A549 (cell line): ENCODE measurements at regions not wholly inside any gene's neighbourhood (a gene's known extent, or its start where the extent isn't known, plus 50 kb on each side); places are given as distances from the start of the nearest gene placed in this dataset.

Source experiments
- ATAC-seq, 2 experiments: fragments of 200-7000 bp in 1 of 2; fragments of >200 bp in 1 of 2; cut with Nextera tagmentation in 1 of 2; cut with Tn5 transposase in 1 of 2; 3 replicates each; pipeline versions ENCODE4 v1.8.0 to v1.9.1; 2018 to 2020; ENCODE audit warnings: mild to moderate bottlenecking in 1 of 2, moderate library complexity in 1 of 2
- CTCF ChIA-PET: fragments of 300-600 bp; sonication (Branson Sonifier 250); formaldehyde crosslinking; extraction: SDS; loops from one replicate; lab custom pipeline; 2021; ENCODE audit warnings: antibody characterized with exemption, inconsistent platforms; lab: Yijun Ruan, JAX
- POLR2A ChIA-PET: fragments of 350-600 bp; formaldehyde crosslinking; extraction: SDS; loops from one replicate; lab custom pipeline; 2021; ENCODE audit warnings: antibody characterized with exemption, inconsistent platforms; lab: Yijun Ruan, JAX
- DNase-seq, 2 experiments: peaks; one replicate each; pipeline versions ENCODE4 v3.0.0 to v3.0.0-alpha.2; 2011 to 2016; ENCODE audit warnings: low read depth in 1 of 2, low spot score in 1 of 2
- FAIRE-seq: peaks from 2 replicates; lab custom pipeline; 2011; peaks lifted over from hg19 to GRCh38; lab: Jason Lieb, UNC
- H3K27ac ChIP-seq, 2 experiments: fragments of >200 bp; sonication (Bioruptor Twin); formaldehyde crosslinking; 3 replicates each; pipeline ENCODE4 v1.5.1; 2016 to 2017
- H3K4me1 ChIP-seq: fragments of >200 bp; sonication (Bioruptor Twin); formaldehyde crosslinking; 3 replicates; pipeline ENCODE4 v1.6.1; 2016
- H3K4me2 ChIP-seq: fragments of >200 bp; sonication (Bioruptor Twin); formaldehyde crosslinking; 3 replicates; pipeline ENCODE4 v1.6.1; 2016
- H3K4me3 ChIP-seq: fragments of >200 bp; sonication (Bioruptor Twin); formaldehyde crosslinking; 3 replicates; pipeline ENCODE4 v1.5.1; 2016
- H3K9me3 ChIP-seq: fragments of >200 bp; sonication (Bioruptor Twin); formaldehyde crosslinking; 3 replicates; pipeline ENCODE4 v1.6.1; 2016
- ATOH8 ChIP-seq: fragments of 250-450 bp; sonication (Bioruptor Pico); IDR thresholded peaks from 2 replicates; pipeline ENCODE4 v1.5.0; 2020; ENCODE audit warnings: low read depth, mild to moderate bottlenecking, moderate library complexity
- CBX8 ChIP-seq: fragments of 200-600 bp; sonication (generic); IDR thresholded peaks from 2 replicates; pipeline ENCODE4 v1.6.1; 2016
- CEBPB ChIP-seq, 2 experiments: fragments of >200 bp in 1 of 2; sonication (Bioruptor Twin) in 1 of 2; formaldehyde crosslinking in 1 of 2; IDR thresholded peaks; 2 replicates each; pipeline ENCODE4 v1.6.1; 2012 to 2016
- CHD4 ChIP-seq: fragments of 200-600 bp; sonication (generic); IDR thresholded peaks from 2 replicates; pipeline ENCODE4 v1.6.1; 2016; ENCODE audit warnings: antibody characterized with exemption, mild to moderate bottlenecking, borderline replicate concordance
- E2F6 ChIP-seq: IDR thresholded peaks from 2 replicates; pipeline ENCODE4 v1.6.1; 2012; ENCODE audit warnings: low read depth, borderline replicate concordance
- FOXS1 ChIP-seq: fragments of 250-450 bp; sonication (Bioruptor Pico); IDR thresholded peaks from 2 replicates; pipeline ENCODE4 v1.5.0; 2020; ENCODE audit warnings: mild to moderate bottlenecking, moderate library complexity
- GATA3 ChIP-seq: IDR thresholded peaks from 2 replicates; pipeline ENCODE4 v1.6.1; 2012; ENCODE audit warnings: borderline replicate concordance
- HES2 ChIP-seq: fragments of >200 bp; sonication (Bioruptor Twin); formaldehyde crosslinking; IDR thresholded peaks from 2 replicates; pipeline ENCODE4 v1.6.1; 2016
- KDM5A ChIP-seq: fragments of 200-600 bp; sonication (generic); IDR thresholded peaks from 2 replicates; pipeline ENCODE4 v1.6.1; 2016; ENCODE audit warnings: antibody characterized with exemption, mild to moderate bottlenecking
- MAX ChIP-seq: IDR thresholded peaks from 2 replicates; pipeline ENCODE4 v1.6.1; 2012
- MYC ChIP-seq: IDR thresholded peaks from 2 replicates; pipeline ENCODE4 v1.6.1; 2012; ENCODE audit warnings: mild to moderate bottlenecking, inconsistent platforms, low read length, improper control_type of control experiment, borderline replicate concordance
- NPAS2 ChIP-seq: fragments of 250-450 bp; sonication (Bioruptor Pico); IDR thresholded peaks from 2 replicates; pipeline ENCODE4 v1.8.0; 2022; ENCODE audit warnings: mild to moderate bottlenecking, moderate library complexity, borderline replicate concordance
- PHF8 ChIP-seq: fragments of 200-600 bp; sonication (generic); IDR thresholded peaks from 2 replicates; pipeline ENCODE4 v1.6.1; 2016; ENCODE audit warnings: low read depth, mild to moderate bottlenecking, antibody characterized with exemption, moderate library complexity, borderline replicate concordance
- REST ChIP-seq: fragments of 200-600 bp; sonication (generic); IDR thresholded peaks from 2 replicates; pipeline ENCODE4 v1.6.1; 2016; ENCODE audit warnings: antibody characterized with exemption, mild to moderate bottlenecking, moderate library complexity
- RFX5 ChIP-seq: fragments of 450-650 bp; IDR thresholded peaks from 2 replicates; pipeline ENCODE4 v1.7.1; 2014; ENCODE audit warnings: antibody characterized with exemption, mild to moderate bottlenecking, moderate library complexity
- SMC3 ChIP-seq: fragments of >200 bp; sonication (Bioruptor Twin); formaldehyde crosslinking; IDR thresholded peaks from 3 replicates; pipeline ENCODE4 v1.6.1; 2018; ENCODE audit warnings: inconsistent platforms
- SREBF2 ChIP-seq: fragments of 450-650 bp; IDR thresholded peaks from 2 replicates; pipeline ENCODE4 v1.6.1; 2014; ENCODE audit warnings: mild to moderate bottlenecking, moderate library complexity
- USF2 ChIP-seq: fragments of 450-650 bp; IDR thresholded peaks from 2 replicates; pipeline ENCODE4 v1.6.1; 2014; ENCODE audit warnings: antibody characterized with exemption
- WGBS: methylation state at CpG from one replicate; pipeline ENCODE4 v1.1.6; 2017; ENCODE audit errors: missing lambda C conversion rate; 5-methylcytosine and 5-hydroxymethylcytosine counted together

GRCh38 chr2:239778861-239779558 lies 246.1 kb downstream of the NDUFA10 start:
- no peak for TF ChIP-seq PHF8
- TF ChIP-seq KDM5A, result no peak
- no peak for TF ChIP-seq REST
- no peak for TF ChIP-seq E2F6
- TF ChIP-seq, all 56 proteins: peak for 0
- no peak overlapping the region for H3K4me2 ChIP-seq
- ATAC-seq (no peak), DNase-seq (no peak), FAIRE-seq (no peak)
- H3K4me1 ChIP-seq, result no peaks in the 10 kb centered on the region
- POLR2A ChIA-PET, result no interaction called here
- CTCF ChIA-PET, result no interaction called here
- peaks cover 8% of the 10 kb centered on the region; the same call in 1 of the 3 replicates for H3K9me3 ChIP-seq
- H3K4me3 ChIP-seq, result no peak overlapping the region
- WGBS, result 51% methylated on average over 11 of the region's 13 CpGs
- no peak overlapping the region for H3K27ac ChIP-seq

GRCh38 chr2:239778042-239778851 lies 246.9 kb downstream of the NDUFA10 start:
- CTCF ChIA-PET, result interaction anchor here (0.8 kb wide), 1 partner anchor 11 kb away, joined by 3 read pairs; no protein-coding TSS in a partner anchor
- POLR2A ChIA-PET, result no interaction called here

More at GRCh38 chr2:239778042-239778851, 246.9 kb downstream of the NDUFA10 start:
- H3K27ac ChIP-seq, result no peak overlapping the region
- ATAC-seq, result no peak
- no peak for DNase-seq
- peaks cover 8% of the 10 kb centered on the region; the same call in 1 of the 3 replicates for H3K9me3 ChIP-seq
- no peaks in the 10 kb centered on the region for H3K4me1 ChIP-seq
- H3K4me2 ChIP-seq, result no peak overlapping the region
- H3K4me3 ChIP-seq, result no peak overlapping the region
- TF ChIP-seq HES2, result no peak
- no peak for TF ChIP-seq SMC3
- no peak for TF ChIP-seq FOXS1 (CRISPR knock-in tag)
- no peak for TF ChIP-seq CEBPB (IDR thresholded peaks at IDR 0.05)
- no peak for TF ChIP-seq CHD4
- TF ChIP-seq KDM5A, result no peak
- TF ChIP-seq NPAS2 (CRISPR knock-in tag), result no peak
- no peak for TF ChIP-seq MYC
- no peak for TF ChIP-seq E2F6
- no peak for TF ChIP-seq MAX
- TF ChIP-seq CBX8, result no peak
- TF ChIP-seq RFX5, result no peak
- no peak for TF ChIP-seq SREBF2
- TF ChIP-seq ATOH8, result no peak
- no peak for TF ChIP-seq USF2
- TF ChIP-seq GATA3, result no peak
- no peak for FAIRE-seq
- WGBS, result 70% methylated on average over 17 of the region's 26 CpGs
